ENCODE measurements at regions not wholly inside any gene's neighbourhood (a gene's known extent, or its start where the extent isn't known, plus 50 kb on each side); places are given as distances from the start of the nearest gene placed in this dataset.

DNA sequence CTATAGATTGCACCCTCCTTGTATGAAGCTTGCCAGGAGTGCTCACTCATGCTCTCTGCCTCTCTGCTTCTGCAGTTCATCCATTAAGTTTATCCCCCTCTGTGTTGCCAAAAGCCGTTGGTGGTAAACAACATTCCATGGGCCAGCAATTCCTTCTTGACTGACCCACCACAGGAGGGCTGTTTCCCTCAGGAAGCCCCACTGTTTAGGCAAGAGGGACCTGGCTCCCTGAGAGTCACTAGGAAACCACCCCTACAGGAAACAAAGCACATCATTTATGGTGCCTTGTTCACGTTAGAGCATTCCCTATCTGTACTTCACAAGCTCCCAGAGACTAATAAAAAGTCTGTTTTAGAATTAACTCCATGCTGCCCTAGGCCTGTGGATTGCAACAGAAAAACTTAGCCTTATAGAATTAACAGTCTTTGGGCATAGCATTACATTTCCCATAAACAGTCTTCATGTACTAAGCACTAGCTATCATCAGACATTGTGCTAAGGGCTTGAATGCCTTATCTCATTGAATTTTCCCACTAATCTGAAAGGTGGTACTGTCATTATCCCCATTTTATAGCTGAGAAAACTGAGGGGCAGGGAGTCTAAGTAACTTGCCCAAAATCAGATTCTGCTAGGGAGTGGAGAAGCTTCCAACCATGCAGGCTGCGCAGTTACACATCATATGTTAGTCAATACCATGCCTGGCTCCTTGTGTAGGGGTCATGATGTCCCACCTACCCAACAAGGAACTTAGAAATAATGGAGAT is 149.9 kb downstream of the SHQ1 start:
- no peak for DNase-seq

DNA sequence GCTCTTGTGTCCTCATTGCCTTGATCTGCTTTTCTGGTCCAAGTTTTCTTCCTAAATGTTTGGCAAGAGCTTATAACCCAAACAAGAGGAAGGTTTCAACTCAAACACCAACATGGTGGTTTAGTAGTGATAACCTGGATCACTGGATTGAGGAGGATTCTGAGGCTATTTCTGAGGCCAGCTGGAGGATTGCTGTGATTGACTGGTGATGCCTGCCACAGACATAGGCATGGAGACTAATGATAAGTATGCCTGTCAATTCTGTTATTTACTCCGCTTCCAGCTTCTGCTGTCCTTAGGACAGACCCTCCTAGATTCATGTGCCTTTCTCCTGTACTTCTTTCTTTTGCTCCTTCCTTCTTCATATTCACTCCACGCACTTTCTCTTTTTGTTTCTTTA is 150.5 kb downstream of the SHQ1 start:
- no peak for DNase-seq

DNA sequence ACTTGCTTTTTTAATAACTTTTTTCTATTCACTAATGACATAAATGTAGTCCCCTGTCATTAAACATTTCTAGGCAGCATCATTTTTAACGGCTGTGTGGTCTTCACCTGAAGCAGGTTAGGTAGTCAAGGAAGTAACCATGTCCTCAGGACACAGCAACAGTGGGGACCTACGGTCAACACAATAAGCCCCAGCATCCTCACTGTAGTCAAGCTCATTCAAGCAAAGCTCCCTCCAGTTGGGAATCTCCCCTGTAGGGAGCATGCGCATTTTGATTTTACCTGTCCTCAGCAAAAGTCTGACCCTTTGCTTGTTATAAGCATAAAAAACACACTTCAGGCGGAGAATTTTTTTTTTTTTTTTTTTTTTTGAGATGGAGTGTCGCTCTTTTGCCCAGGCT is 151.4 kb downstream of the SHQ1 start:
- no peak for DNase-seq

DNA sequence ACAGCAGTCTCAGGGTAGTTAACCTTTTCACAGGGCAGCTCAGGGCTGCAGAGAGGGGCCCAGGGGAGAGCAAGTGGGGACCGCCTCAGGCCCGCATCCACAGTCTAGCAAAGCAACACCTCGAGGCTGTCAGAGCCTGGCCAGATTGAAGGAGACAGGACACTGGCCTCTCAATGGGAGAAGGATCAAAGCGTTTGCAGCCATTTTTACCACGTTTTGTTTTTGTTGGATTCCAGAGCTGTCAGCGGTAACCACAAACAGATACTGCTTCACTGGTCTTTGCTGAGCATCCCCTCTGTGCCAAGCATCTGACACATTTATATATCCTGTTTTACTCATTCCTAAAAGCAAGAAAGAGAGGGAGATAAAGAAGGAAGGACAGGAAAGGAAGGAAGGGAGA is 153.8 kb downstream of the SHQ1 start:
- no peak for DNase-seq

DNA sequence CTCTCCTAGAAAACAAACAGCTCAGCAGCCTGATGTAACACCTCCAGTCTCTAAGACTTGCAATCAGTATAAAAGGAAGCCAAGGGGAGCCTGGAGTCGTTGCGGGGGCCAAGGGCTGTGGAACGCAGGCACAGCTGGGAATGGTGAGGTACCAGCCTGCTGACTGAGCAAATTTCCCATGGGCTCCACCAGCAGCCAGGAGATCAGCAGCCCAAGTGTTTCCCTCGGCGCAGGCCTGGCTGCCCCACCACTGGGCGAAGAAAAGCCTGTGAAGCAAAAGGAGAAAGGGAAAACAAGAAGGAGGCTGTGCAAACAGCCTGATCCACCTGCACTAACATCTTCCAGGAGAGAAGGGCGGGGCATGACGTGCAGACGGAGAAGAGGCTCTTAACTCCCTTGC is 155.3 kb downstream of the SHQ1 start:
- no peak for DNase-seq

DNA sequence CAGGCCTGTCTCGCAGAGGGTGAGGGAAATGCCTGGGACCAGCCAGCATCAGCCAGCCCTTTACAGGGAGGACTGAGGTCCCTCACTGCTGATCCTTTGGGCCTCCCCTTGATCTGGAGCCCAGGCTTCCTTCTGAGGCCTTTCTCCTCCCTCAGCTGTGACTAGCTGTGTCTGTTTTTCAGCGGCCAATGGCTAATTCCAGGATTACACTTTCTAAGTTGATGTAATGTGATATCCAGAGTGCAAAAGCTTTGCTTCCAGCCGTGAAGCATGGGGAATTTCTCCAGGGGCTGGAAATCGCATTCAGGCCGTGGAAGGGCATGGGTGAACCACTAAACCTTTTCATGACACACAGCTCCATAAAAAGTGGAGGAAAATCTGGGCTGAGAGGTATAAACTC is 157.6 kb downstream of the SHQ1 start:
- DNase-seq, result no peak

DNA sequence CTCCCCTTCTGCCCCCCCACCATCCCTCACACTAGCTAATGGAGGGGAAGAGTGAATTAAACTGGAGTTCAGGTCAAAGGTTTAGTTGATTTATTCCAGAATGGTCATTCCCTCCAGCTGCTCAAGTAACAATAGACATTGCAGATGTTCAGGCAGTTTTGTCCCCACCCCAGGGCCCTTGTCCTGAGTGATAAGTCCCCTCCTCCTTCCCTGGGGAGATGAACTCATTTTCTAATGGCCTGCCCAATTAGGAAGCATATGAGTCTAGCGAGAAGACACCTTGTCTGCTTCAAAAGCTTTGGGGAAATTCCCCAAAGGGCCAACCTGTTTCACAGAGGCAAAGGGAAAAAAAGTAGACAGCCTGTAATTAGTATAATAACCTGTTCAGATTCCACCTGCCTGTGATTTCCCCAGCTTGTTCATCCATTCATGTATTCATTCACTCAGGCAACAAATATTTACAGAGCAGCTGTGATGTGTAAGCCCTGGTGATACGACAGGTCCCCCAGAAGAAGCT is 165.3 kb downstream of the SHQ1 start:
- no peak for DNase-seq

DNA sequence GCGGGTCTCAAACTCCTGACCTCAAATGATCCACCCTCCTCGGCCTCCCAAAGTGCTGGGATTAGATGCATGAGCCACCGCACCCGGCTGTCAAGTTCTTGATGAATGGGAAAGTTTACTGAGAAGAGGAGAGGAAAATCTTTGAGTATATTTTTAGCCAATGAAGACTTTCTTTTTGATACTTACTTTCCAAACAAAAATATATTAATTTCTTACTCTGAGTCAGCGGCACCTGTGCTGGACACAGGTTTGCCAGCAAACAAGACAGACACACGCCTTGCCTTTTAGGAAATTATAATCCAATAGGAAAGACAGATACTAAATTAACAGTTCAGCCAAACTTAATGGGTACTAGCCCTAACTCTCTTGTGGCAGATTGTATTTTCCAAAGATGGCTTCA is 166.6 kb downstream of the SHQ1 start:
- no peak for DNase-seq

DNA sequence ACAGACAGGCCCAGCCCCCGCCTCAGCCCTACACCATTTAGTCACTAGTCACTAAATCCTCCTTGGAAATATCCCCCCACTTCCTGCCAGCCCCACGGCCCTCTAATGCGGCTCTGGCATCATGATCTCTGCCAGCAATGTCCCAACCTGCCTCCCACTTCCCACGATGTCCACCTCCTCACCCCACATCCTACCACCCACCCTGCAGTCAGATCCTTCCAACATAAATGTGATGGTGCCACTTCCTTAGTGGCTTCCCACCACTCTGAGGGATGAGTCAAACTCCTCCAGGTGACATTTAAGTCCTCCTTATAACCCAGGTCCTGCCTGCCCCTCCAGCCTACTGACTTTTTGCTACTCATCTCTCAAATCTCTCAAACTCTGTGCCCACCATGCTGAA is 167.5 kb downstream of the SHQ1 start:
- no peak for DNase-seq

DNA sequence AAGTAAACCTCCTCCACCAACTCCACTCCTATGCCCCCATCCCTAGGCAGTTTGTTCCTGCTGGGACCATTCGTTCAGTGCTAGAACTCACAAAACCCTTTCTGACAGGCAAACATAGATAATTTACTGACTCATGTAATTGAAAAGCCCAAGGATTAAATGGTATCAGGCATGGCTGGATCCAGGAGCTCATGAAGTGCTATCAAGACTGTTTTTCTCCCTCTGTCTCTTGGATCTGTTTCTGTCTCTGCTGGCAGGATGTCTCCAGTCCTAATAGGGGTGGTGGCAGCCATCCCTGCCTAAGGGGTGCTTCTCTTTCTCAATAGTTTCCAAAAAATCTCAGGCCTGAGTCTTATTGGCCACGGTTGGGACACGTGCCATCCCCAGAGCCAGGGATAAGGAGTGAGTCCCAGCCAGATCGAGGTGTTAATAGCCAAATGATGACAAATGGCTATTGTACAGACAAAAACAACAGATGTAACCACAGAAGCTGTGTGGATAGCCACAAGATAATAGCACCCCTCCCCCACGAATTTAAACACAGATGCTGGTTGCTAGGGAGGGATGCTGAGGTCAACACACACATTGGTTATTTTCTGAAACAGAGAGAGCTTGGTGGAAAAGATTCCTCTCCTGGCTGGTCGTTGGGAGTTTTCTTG is 168.6 kb downstream of the SHQ1 start:
- peak in 1 of 14 donors; percentile 21 for DNase-seq

DNA sequence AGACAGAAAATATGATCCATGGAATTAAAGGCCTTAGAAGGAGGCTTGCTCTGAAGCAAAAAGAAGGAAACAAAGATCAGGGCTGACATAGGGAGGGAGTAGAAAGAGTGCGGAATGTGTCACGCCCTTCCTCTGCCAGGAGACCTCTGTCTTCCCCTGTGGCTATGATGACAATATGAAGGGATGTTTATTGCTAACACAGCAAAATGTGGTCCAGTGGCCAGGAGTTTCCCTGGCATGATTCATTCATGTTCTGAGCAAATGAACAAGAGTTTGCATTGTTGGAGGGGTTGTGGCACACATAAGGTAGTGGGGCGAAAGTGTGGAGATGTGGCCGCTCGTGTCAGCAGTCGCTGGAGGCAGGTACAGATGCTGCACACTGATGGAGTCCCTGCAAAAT is 169.4 kb downstream of the SHQ1 start:
- DNase-seq, result peak in 1 of 14 donors; percentile 3

DNA sequence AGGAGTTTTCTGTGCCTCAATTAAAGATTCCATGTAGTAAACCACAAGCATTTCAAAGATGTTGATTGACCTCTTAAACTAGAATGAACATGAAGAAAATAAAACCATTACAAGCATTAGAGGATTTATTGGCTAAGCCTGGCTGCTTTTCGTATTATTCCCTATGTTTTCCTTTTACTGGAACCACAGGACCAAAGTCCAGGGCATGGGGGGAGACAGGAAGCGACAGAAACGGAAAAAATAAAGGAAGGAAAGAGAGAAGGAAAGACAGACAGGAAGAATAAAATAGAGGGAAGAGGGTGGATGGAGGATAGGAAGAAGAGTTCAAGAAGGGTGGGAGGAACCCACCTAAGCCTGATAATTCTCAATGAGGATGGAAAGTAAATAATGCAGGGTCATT is 169.9 kb downstream of the SHQ1 start:
- DNase-seq, result no peak

DNA sequence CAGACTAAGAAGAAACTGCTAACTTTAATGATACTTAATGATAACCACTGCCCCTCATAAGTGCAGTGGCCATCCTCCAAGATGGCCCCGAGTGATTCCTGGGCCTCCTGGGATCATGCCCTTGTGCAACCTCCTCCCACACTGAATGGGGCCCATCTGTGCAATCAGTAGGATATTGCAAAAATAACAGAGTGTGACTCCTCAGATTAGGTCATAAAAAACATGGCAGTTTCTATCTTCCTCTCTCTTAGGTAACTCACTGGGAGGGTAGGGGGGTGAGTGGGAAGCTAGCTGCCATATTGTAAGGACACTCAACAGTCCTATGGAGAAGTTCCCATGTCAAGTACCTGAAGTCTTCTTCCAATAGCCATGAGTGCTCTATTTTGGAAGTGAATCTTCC is 173.0 kb downstream of the SHQ1 start:
- DNase-seq, result no peak

DNA sequence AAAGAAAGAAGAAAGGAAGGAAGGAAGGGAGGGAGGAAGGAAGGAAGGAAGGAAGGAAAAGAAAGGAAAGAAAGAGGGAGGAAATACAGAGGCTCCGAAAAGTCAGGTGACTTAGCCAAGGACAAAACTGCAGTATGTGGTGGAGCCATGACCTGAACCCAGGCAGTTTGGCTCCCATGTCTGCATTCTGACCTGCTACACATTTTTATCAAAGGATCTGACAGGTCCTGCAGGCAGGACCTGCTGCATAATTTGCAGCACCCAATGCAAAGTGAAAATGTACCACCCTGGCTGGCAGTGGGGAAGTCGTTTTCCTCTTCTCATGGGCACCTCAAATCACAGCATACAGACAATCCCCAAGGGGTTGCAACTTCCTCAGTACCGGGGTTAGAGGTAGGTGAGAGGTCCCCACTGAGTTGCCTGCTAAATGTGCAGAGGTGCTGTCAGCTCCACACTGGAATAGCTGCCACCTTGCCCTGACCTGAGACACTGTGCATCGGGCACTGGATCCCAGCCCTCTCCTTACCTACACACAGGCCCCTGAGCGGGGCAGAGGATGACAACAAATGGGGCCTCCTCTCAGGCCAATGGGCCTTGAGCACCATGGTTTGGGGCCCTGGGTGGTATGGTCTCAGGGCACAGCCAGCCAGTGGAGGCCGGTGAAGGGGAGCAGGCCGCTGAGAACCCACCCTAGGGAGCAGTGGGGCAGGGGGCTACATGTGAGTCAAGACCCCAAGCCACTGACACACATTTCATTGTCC is 175.1 kb downstream of the SHQ1 start:
- DNase-seq, result no peak

DNA sequence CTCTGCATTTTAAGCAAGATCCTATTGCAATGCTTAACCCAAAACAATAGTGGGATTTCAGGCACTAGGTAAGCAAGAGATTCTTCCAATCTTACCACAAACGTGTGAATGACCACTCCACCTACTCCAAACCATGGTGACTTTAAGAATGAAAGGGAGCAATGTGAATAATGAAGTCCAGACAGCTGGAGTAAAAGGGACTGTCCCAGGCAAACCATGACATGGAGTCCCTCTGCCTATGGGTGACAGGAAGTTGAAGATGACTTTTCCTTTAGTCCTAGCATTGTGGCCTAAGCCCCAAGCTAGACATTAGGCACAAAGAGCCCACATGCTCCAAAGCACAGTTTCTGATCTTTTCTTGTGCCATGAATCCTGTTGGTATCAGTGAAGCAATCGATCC is 179.0 kb downstream of the SHQ1 start:
- DNase-seq, result no peak

DNA sequence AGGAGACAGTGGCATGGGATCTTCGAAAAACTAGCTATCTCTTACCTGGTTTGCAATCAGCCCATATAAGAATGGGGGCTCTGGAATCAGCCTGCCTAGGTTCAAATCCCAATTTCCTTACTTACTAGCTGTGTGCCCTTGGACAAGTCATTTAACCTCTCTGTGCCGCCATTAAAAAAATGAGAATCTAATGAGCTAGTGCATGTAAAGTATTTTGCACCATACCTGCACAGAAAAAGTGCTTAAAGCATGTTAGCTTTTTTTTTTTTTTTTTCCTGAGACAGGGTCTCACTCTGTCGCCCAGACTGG is 181.8 kb downstream of the SHQ1 start:
- DNase-seq, result no peak

DNA sequence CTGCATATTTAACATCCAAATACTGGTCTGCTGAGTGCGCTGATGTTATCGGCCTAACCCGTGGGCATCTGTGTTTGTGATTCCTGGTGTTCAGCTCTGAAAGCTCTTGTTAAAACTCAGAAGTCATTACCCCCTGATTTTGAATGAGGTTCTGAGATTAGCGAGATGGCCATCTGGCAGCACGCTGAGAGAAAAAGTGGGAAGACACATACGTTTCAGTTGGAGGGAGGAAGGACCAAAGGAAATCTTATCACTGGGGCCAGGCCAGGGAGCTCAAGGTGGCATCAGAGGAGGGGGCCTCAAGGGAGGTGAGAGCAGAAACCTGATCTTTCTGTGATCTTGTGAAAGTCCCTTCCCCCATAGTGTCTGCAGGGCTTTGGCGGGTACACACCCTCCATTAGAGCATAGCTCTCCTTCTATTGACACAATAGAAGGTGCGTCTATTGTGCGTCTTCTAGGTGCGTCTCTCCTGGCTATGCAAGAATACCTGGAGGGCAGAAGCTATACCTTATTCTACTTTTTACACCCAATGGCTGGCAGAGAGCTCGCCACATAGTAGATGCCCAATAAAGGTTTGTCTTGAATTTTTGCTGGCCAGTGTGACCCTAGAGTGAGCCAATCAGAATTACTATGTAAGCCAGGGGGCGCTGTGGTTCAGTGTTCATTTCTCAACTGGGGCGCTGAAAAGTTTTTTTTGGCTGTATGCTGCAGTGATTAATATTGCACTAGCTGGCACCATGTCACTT is 182.4 kb downstream of the SHQ1 start:
- DNase-seq, result peak in 1 of 14 donors; percentile 7

DNA sequence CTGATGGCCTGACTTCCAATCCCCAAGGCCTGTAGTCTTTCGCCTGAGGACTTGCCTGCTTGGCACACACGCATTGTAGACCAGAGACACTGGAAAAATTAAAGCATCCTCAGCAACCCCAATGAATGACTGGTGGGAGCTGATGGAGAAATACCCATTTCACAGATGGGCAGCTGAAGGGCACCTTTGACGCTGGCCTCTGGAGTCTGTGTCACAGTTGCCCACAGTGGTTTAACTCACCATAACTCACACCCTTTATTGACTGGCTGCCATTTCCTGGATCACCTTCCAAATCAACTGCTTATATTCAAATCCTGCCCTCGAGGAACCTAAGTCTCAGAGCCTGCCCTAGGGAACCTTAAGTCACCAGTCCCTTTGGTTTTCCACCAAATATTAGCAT is 183.1 kb downstream of the SHQ1 start:
- DNase-seq, result no peak

DNA sequence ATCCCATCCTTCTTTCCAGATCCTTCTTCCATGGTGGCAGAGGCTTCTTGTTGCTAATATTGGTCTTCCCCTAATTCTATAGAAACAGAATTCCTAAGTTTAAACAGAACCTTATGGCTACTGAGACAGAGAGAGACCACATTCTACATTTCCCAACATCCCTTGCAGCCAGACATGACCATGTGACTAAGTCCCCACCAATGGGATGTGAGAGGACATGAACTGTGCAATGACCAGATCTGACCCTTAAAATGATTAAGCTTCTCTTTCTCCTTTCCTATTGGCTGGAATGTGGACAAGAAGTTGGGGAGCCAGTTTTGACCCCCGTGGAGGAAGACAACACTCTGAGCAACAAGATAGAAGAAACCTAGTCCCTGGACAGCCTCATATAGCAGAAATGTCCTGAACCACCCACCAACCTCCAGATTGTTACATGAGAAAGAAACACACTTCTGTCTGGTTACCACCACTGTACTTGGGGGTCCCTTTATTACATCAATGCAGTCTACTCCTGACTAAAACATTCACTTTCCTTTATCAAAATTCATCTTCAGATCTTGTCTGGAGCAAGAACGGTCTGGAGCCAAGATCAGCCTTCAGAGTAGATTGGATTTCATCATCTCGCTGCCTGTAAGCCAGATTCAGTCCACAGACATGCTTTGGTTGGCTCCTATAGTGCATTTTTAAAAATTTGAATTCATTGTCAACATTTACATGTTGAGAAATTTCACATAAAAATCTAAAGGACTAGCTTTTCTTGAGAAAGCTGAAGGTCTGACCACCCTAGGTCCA is 183.9 kb downstream of the SHQ1 start:
- peak in 1 of 14 donors; percentile 54 for DNase-seq

DNA sequence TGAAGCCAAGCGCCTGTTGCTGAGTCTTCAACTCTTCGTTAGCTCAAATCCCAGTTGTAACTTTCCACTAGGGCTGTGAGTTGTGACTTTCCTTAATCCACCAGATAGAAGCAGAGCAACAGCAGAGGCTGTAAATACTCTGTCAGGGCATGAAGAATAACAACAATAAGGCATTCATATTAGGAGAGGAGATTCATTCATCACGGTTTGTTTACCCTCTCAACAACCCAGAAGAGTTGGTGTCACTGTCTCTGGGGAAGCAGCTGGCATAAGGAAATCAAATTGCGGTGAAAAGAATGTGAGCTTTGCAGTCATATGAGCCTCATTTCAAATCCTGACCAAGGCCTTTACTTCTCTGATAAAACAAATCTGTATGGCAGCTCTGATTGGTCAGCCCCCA is 184.8 kb downstream of the SHQ1 start:
- DNase-seq, result peak in 8 of 14 donors; percentile 5 to 66 (median 24)

DNA sequence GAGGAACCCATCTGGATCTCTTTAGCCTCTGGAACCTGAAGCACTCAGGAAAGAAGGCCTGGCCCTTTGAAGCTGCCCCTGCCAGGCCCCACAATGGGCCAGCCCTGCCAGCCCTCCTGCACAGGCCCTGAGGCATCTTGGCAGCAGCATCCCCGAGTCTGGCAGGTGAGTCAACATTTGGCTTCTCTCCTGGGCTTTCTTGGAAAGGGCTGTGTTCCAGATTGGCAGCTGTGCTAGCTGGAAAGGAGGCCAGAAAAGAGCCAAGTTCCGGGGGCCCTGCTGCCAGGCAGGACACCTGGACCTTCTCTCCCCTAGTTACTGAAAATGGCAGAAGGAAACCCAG is 187.2 kb downstream of the SHQ1 start:
- peak in 10 of 14 donors; percentile 16 to 93 (median 46) for DNase-seq
